Astrocyte of the cerebellum (primary cell): ENCODE measurements at regions not wholly inside any gene's neighbourhood (a gene's known extent, or its start where the extent isn't known, plus 50 kb on each side); places are given as distances from the start of the nearest gene placed in this dataset.
"Not testable (repeated sequence)": the region's sequence is repeated elsewhere in the genome, so short reads cannot be mapped to it uniquely, and the experiment has no call there.

Experiments used
- DNase-seq: peaks from one replicate; pipeline ENCODE4 v3.0.0-alpha.2; 2011; ENCODE audit warnings: low read depth
- H3K4me3 ChIP-seq: 2 replicates; pipeline ENCODE4 v1.5.1; 2011; ENCODE audit warnings: mild to moderate bottlenecking, low read depth, low read length, moderate library complexity
- CTCF ChIP-seq: IDR thresholded peaks from 2 replicates; pipeline ENCODE4 v1.5.1; 2012; ENCODE audit warnings: low read length, low read depth, moderate library complexity, mild to moderate bottlenecking; ENCODE audit errors: missing control alignments
- in situ Hi-C: cut with HindIII; loops from 2 replicates; pipeline ENCODE4 v1.10.0; 2017; ENCODE audit warnings: low sequenced_read_pairs

DNA sequence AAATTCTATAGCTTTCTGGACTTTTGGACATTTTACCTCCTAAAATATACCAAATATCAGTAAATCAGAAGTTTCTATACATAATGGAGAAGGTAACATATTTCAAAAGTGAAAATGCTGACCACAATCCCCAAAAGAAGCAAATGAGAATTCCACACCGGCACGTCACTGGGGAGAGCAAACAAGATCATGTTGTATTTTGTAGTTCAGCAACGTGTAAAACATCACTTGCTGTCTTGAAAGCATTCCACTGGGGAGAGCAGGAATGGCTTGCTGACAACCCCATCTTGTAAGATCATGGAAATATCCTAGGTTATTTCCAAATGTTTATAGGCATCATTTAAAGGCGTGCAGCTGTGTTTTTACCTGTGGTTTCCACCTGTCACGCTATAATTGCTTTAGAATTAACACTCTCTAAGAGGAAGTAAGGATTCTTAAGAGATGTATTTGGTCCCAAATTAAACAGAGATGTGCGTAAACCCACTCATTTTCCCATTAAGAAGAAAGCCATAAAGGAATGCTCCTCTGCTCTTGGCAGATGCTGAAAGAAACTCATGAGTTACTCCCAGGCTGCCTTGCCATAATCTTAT lies 397.1 kb upstream of the POT1 start:
- in situ Hi-C loops, result no loop called here
- no peak for TF ChIP-seq CTCF
- no peak overlapping the region for H3K4me3 ChIP-seq
- peak; percentile 18 for DNase-seq

DNA sequence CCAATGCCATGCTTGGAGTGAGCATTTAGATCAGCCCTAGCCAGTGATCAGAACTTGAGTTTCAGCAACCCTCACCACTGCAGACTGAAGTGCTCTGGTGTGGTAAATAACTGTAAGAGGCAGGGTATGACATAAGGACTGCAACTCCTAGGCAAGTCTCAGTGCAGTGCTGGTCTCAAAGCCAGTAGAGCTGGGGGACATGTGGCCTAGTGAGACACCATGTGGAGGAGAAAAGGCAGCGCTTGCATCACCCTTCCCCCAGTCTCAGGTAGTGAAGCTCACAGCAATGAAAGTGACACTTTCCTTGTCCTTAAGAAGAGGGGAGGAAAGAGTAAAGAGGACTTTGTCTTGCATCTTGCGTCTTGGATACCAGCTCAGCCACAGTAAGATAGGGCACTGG lies 386.8 kb upstream of the POT1 start:
- in situ Hi-C loops, result no loop called here
- no peak for DNase-seq
- no peak for TF ChIP-seq CTCF

GRCh38 chr7:125299003-125299765 lies 369.6 kb upstream of the POT1 start:
- in situ Hi-C loops, result no loop called here
- no peak for TF ChIP-seq CTCF
- no peak for DNase-seq
- H3K4me3 ChIP-seq, result no peak overlapping the region

More for the DNA sequence above, 386.8 kb upstream of the POT1 start:
- no peak overlapping the region for H3K4me3 ChIP-seq

- H3K4me3 ChIP-seq, result no peak overlapping the region
- peak; percentile 0 for DNase-seq
- TF ChIP-seq CTCF, result no peak
- in situ Hi-C loops, result loop anchor here (5.0 kb wide), 1 partner anchor 42 kb away; no protein-coding TSS in a partner anchor
Measured at GRCh38 chr7:125279961-125280360, 350.3 kb upstream of the POT1 start.

DNA sequence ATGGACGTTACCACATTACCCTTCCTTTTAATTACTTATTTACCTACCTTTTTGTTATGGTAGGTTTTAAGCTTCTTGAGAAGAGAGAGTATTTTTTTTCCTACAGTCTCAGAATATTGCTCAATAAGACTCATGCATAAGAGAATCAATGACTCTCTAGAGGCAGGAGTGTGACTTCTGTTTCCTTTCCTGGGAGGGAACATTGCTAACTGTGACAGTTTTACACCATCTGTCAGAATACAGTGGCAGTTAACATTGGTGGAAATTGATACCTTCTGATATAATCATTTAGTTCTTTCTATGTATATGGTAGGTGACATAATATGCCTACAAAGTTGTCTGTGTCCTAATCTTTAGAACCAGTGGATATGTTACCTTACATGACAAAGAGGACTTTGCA lies 348.7 kb upstream of the POT1 start:
- no peak overlapping the region for H3K4me3 ChIP-seq
- DNase-seq, result no peak
- no peak for TF ChIP-seq CTCF
- in situ Hi-C loops, result loop anchor here (5.0 kb wide), 1 partner anchor 44 kb away; no protein-coding TSS in a partner anchor

GRCh38 chr7:125274742-125275141 lies 345.1 kb upstream of the POT1 start:
- H3K4me3 ChIP-seq, DNase-seq: not testable (repeated sequence)
- in situ Hi-C loops, result loop anchor here (5.0 kb wide), 1 partner anchor 48 kb away; no protein-coding TSS in a partner anchor

- DNase-seq, H3K4me3 ChIP-seq, in situ Hi-C loops: not testable (repeated sequence)
Measured at GRCh38 chr7:125264174-125264856, 334.7 kb upstream of the POT1 start.

GRCh38 chr7:125258876-125259417 lies 329.3 kb upstream of the POT1 start:
- in situ Hi-C loops, DNase-seq, H3K4me3 ChIP-seq: not testable (repeated sequence)
